IMR-90 (cell line): ENCODE measurements at regions not wholly inside any gene's neighbourhood (a gene's known extent, or its start where the extent isn't known, plus 50 kb on each side); places are given as distances from the start of the nearest gene placed in this dataset.

Experiments used
- ATAC-seq: fragments of 200-7000 bp; cut with Tn5 transposase; 2 replicates; pipeline ENCODE4 v1.9.1; 2020; ENCODE audit warnings: low read depth, mild to moderate bottlenecking, moderate library complexity
- BruUV-seq: library from RNA; stranded (reverse); fragments of 400-500 nt; replicated peaks from 2 replicates; lab custom pipeline; 2021; lab: Mats Ljungman, UMichigan
- CTCF ChIA-PET: fragments of 300-600 bp; formaldehyde crosslinking; extraction: SDS; loops from one replicate; lab custom pipeline; 2021; ENCODE audit warnings: antibody characterized with exemption; lab: Yijun Ruan, JAX
- POLR2A ChIA-PET: fragments of 300-600 bp; sonication (Branson Sonifier 250); formaldehyde crosslinking; loops from one replicate; lab custom pipeline; 2022; ENCODE audit warnings: antibody characterized with exemption; ENCODE audit not compliant: unreplicated experiment; lab: Charles Lee
- DNase-seq: peaks from one replicate; pipeline ENCODE4 v3.0.0; 2013
- H2AFZ ChIP-seq: replicated peaks from 2 replicates; pipeline ENCODE3; 2013; ENCODE audit warnings: low read length, mild to moderate bottlenecking; ENCODE audit not compliant: poor library complexity
- H2AK5ac ChIP-seq: 2 replicates; pipeline ENCODE4 v1.6.1; 2013; ENCODE audit warnings: low read depth, low read length, inconsistent platforms
- H2AK9ac ChIP-seq: replicated peaks from 2 replicates; pipeline ENCODE3; 2013; ENCODE audit warnings: mild to moderate bottlenecking, low read depth, low read length, moderate library complexity; ENCODE audit not compliant: poor library complexity
- H2BK120ac ChIP-seq: 2 replicates; pipeline ENCODE4 v1.6.1; 2013; ENCODE audit warnings: low read depth, low read length, inconsistent platforms
- H2BK15ac ChIP-seq: 3 replicates; pipeline ENCODE4 v1.6.1; 2013; ENCODE audit warnings: low read depth, low read length, inconsistent platforms
- H2BK20ac ChIP-seq: 2 replicates; pipeline ENCODE4 v1.6.1; 2013; ENCODE audit warnings: low read depth, mild to moderate bottlenecking, inconsistent platforms, low read length, moderate library complexity
- H2BK5ac ChIP-seq: 2 replicates; pipeline ENCODE4 v1.6.1; 2013; ENCODE audit warnings: mild to moderate bottlenecking, low read depth, low read length, inconsistent platforms; ENCODE audit not compliant: poor library complexity, severe bottlenecking
- H3K14ac ChIP-seq: replicated peaks from 2 replicates; pipeline ENCODE4 v1.6.1; 2013; ENCODE audit warnings: low read depth, low read length, inconsistent platforms
- H3K18ac ChIP-seq: 2 replicates; pipeline ENCODE4 v1.6.1; 2013; ENCODE audit warnings: low read depth, low read length, control low read depth
- H3K23ac ChIP-seq: 2 replicates; pipeline ENCODE4 v1.6.1; 2013; ENCODE audit warnings: low read depth, low read length, inconsistent platforms
- H3K27ac ChIP-seq: 2 replicates; pipeline ENCODE4 v1.5.1; 2013; ENCODE audit warnings: mild to moderate bottlenecking, control low read depth, low read length; ENCODE audit not compliant: insufficient read depth
- H3K27me3 ChIP-seq: 2 replicates; pipeline ENCODE4 v1.6.1; 2013; ENCODE audit warnings: low read length; ENCODE audit not compliant: control insufficient read depth, insufficient read depth
- H3K36me3 ChIP-seq: 2 replicates; pipeline ENCODE4 v1.6.1; 2013; ENCODE audit warnings: low read length, mixed read lengths; ENCODE audit not compliant: control insufficient read depth, insufficient read depth
- H3K4ac ChIP-seq: 2 replicates; pipeline ENCODE4 v1.6.1; 2013; ENCODE audit warnings: low read depth, low read length, inconsistent platforms
- H3K4me1 ChIP-seq: 2 replicates; pipeline ENCODE4 v1.6.1; 2013; ENCODE audit warnings: low read length, mixed read lengths; ENCODE audit not compliant: control insufficient read depth, insufficient read depth
- H3K4me2 ChIP-seq: 2 replicates; pipeline ENCODE4 v1.6.1; 2013; ENCODE audit warnings: low read depth, mild to moderate bottlenecking, control low read depth, low read length, moderate library complexity
- H3K4me3 ChIP-seq: 2 replicates; pipeline ENCODE4 v1.5.1; 2013; ENCODE audit warnings: low read depth, mild to moderate bottlenecking, control low read depth, low read length, moderate library complexity; ENCODE audit not compliant: insufficient read depth
- H3K56ac ChIP-seq: 2 replicates; pipeline ENCODE4 v1.6.1; 2013; ENCODE audit warnings: low read length, inconsistent platforms; ENCODE audit not compliant: insufficient read depth; ENCODE audit errors: extremely low read depth
- H3K79me1 ChIP-seq, 2 experiments: 2 replicates each; pipeline ENCODE4 v1.6.1; 2013; ENCODE audit warnings: low read length in 2 of 2, inconsistent platforms in 1 of 2, low read depth in 1 of 2
- H3K9ac ChIP-seq: 2 replicates; pipeline ENCODE4 v1.6.1; 2013; ENCODE audit warnings: low read depth, low read length, control low read depth
- H3K9me1 ChIP-seq: 2 replicates; pipeline ENCODE4 v1.6.1; 2013; ENCODE audit warnings: low read length, inconsistent platforms; ENCODE audit not compliant: insufficient read depth
- H3K9me3 ChIP-seq: 2 replicates; pipeline ENCODE4 v1.6.1; 2013; ENCODE audit warnings: low read length; ENCODE audit not compliant: control insufficient read depth, insufficient read depth
- H4K20me1 ChIP-seq: 2 replicates; pipeline ENCODE4 v1.6.1; 2013; ENCODE audit warnings: low read length, inconsistent platforms; ENCODE audit not compliant: insufficient read depth
- H4K5ac ChIP-seq: 2 replicates; pipeline ENCODE4 v1.6.1; 2013; ENCODE audit warnings: mild to moderate bottlenecking, low read depth, low read length, control low read depth
- H4K8ac ChIP-seq, 2 experiments: 2 replicates each; pipeline ENCODE4 v1.6.1; 2013; ENCODE audit warnings: low read depth in 2 of 2, low read length in 2 of 2, control low read depth in 1 of 2, inconsistent platforms in 1 of 2
- H4K91ac ChIP-seq: 2 replicates; pipeline ENCODE4 v1.6.1; 2013; ENCODE audit warnings: low read depth, low read length, inconsistent platforms; ENCODE audit not compliant: insufficient read depth
- BHLHE40 ChIP-seq: fragments of 150-350 bp; IDR thresholded peaks from 2 replicates; pipeline ENCODE4 v1.6.1; 2016; ENCODE audit warnings: mild to moderate bottlenecking, low read depth, low read length
- CEBPB ChIP-seq: IDR thresholded peaks from 2 replicates; pipeline ENCODE4 v1.6.1; 2012; ENCODE audit warnings: low read depth, low read length, improper control_type of control experiment
- FOS ChIP-seq: fragments of 150-350 bp; IDR thresholded peaks from 2 replicates; pipeline ENCODE4 v1.6.1; 2016; ENCODE audit warnings: low read depth, low read length
- MXI1 ChIP-seq: IDR thresholded peaks from 2 replicates; pipeline ENCODE4 v1.6.1; 2012; ENCODE audit warnings: low read depth, mild to moderate bottlenecking, low read length, moderate library complexity, borderline replicate concordance
- WGBS, 2 experiments: methylation state at CpG; one replicate each; pipeline versions ENCODE4 v1.1.5 to v1.1.7; 2013; ENCODE audit warnings: missing lambda C conversion rate in 2 of 2; ENCODE audit not compliant: insufficient read length in 1 of 2; ENCODE audit errors: extremely low coverage in 2 of 2; 5-methylcytosine and 5-hydroxymethylcytosine counted together
- dilution Hi-C: fragments of 300-500 bp; cut with HindIII; formaldehyde crosslinking; loops from one replicate; pipeline ENCODE4 v1.14.3; 2018; ENCODE audit warnings: low sequenced_read_pairs; ENCODE audit not compliant: unreplicated experiment
- in situ Hi-C: fragments of 300-500 bp; cut with MboI; formaldehyde crosslinking; loops from 3 replicates; pipeline ENCODE4 v1.14.3; 2019; ENCODE audit warnings: low sequenced_read_pairs, inconsistent platforms, mixed read lengths
- intact Hi-C: fragments of 100-400 bp; cut with micrococcal nuclease; formaldehyde crosslinking; loops from 2 replicates; pipeline ENCODE4 v1.10.0; 2022
- TF ChIP-seq, protein P1 (sequence below): fragments of 150-350 bp; IDR thresholded peaks from 2 replicates; pipeline ENCODE4 v1.6.1; 2017; ENCODE audit warnings: mild to moderate bottlenecking, antibody characterized with exemption, low read length, low read depth
- TF ChIP-seq, protein P2 (sequence below): conservative IDR thresholded peaks from 2 replicates; pipeline ENCODE4 v1.5.1; 2012; ENCODE audit warnings: mild to moderate bottlenecking, low read depth, low read length, improper control_type of control experiment

DNA sequence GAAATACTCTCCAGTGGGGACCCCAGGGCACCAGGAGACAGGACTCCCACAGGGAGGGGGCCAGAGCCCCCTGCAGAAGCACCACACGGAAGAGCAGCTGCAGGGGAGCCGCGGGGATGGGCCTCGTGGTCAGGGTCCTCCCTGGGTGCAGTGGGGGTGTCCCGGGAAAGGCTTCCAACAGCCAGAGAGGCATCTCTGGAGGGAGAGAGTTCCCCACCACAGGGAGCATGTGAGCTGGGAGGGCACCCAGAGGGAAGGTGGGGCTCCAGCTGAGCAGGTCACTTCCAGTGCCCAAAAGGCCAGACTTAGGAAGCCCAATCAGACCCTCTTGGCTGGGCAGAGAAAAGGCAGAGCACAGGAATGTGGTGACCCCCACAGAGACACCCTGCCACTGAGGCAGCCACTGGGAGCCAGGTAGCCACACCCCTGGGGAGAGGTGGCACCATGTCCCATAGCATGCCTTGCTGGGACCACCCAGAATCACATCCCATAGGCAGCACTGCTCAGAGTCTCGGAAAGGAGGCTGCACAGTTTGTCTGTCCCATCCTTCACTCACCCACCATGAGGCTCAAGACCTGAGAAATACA lies 49.9 kb upstream of the LMO1 start:
- Histone ChIP-seq H3K4me1 (no peaks in the 10 kb centered on the region), H3K79me1 (no peaks in the 10 kb centered on the region), H3K4me3 (no peak overlapping the region), H2BK15ac (no peak overlapping the region), H3K14ac (no peak overlapping the region), H2BK5ac (no peak overlapping the region), H3K27me3 (peaks cover 35% of the 10 kb centered on the region), H4K5ac (no peak overlapping the region), H3K9me1 (no peaks in the 10 kb centered on the region), H2AK9ac (no peak overlapping the region), H2BK120ac (no peak overlapping the region), H3K18ac (no peak overlapping the region), H3K4me2 (no peak overlapping the region), H2AK5ac (no peak overlapping the region), H3K23ac (no peak overlapping the region), H4K20me1 (no peaks in the 10 kb centered on the region), H2BK20ac (no peak overlapping the region), H4K8ac (no peak overlapping the region), H3K9ac (no peak overlapping the region), H3K56ac (no peak overlapping the region), H3K27ac (no peak overlapping the region), H2AFZ (peak overlapping the region; percentile 39), H3K4ac (no peak overlapping the region), H3K36me3 (no peaks in the 10 kb centered on the region), H4K91ac (no peak overlapping the region), H3K9me3 (no peaks in the 10 kb centered on the region)
- ChIA-PET CTCF (no interaction called here), POLR2A (no interaction called here)
- dilution Hi-C loops = no loop called here
- DNase-seq (no peak), ATAC-seq (no peak)
- BruUV-seq = no TSS peak
- no CpG with 5 or more reads among the region's 6 CpGs for WGBS, 2 experiments
- no peak for TF ChIP-seq CEBPB
- TF ChIP-seq BHLHE40 = no peak
- no peak for TF ChIP-seq MXI1
- TF ChIP-seq, protein P1, sequence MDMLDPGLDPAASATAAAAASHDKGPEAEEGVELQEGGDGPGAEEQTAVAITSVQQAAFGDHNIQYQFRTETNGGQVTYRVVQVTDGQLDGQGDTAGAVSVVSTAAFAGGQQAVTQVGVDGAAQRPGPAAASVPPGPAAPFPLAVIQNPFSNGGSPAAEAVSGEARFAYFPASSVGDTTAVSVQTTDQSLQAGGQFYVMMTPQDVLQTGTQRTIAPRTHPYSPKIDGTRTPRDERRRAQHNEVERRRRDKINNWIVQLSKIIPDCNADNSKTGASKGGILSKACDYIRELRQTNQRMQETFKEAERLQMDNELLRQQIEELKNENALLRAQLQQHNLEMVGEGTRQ = no peak
- TF ChIP-seq, protein P2, sequence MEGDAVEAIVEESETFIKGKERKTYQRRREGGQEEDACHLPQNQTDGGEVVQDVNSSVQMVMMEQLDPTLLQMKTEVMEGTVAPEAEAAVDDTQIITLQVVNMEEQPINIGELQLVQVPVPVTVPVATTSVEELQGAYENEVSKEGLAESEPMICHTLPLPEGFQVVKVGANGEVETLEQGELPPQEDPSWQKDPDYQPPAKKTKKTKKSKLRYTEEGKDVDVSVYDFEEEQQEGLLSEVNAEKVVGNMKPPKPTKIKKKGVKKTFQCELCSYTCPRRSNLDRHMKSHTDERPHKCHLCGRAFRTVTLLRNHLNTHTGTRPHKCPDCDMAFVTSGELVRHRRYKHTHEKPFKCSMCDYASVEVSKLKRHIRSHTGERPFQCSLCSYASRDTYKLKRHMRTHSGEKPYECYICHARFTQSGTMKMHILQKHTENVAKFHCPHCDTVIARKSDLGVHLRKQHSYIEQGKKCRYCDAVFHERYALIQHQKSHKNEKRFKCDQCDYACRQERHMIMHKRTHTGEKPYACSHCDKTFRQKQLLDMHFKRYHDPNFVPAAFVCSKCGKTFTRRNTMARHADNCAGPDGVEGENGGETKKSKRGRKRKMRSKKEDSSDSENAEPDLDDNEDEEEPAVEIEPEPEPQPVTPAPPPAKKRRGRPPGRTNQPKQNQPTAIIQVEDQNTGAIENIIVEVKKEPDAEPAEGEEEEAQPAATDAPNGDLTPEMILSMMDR = no peak
- TF ChIP-seq FOS = no peak
- in situ Hi-C loops = no loop called here
- intact Hi-C loops = no loop called here
